Activated naive CD4-positive, alpha-beta T cell treated with Interleukin-2 at 50 U/mL for 16 hours (primary cell): ENCODE measurements at regions not wholly inside any gene's neighbourhood (a gene's known extent, or its start where the extent isn't known, plus 50 kb on each side); places are given as distances from the start of the nearest gene placed in this dataset.
"Not testable (repeated sequence)": the region's sequence is repeated elsewhere in the genome, so short reads cannot be mapped to it uniquely, and the experiment has no call there.

Source experiments
- DNase-seq: peaks from one replicate; pipeline ENCODE4 v3.0.0-alpha.2; 2020

GRCh38 chr5:118365718-118366117 lies 622.6 kb downstream of the DTWD2 start:
- no peak for DNase-seq

- DNase-seq = no peak
These were observed 633.5 kb downstream of the DTWD2 start for GRCh38 chr5:118354797-118355196.

- DNase-seq = no peak
These were observed 634.4 kb downstream of the DTWD2 start for GRCh38 chr5:118353970-118354369.

GRCh38 chr5:118336468-118336867 lies 651.9 kb downstream of the DTWD2 start:
- no peak for DNase-seq

GRCh38 chr5:118327389-118327788 lies 661.0 kb downstream of the DTWD2 start:
- no peak for DNase-seq

- DNase-seq = no peak
These were observed 661.8 kb downstream of the DTWD2 start for GRCh38 chr5:118326481-118327045.

GRCh38 chr5:118325931-118326330 lies 662.4 kb downstream of the DTWD2 start:
- no peak for DNase-seq

GRCh38 chr5:118323723-118324122 lies 664.6 kb downstream of the DTWD2 start:
- DNase-seq = not testable (repeated sequence)

- no peak for DNase-seq
These were observed 667.3 kb downstream of the DTWD2 start for GRCh38 chr5:118321081-118321480.

GRCh38 chr5:118320121-118320520 lies 668.2 kb downstream of the DTWD2 start:
- DNase-seq = no peak

GRCh38 chr5:118314931-118315330 lies 673.4 kb downstream of the DTWD2 start:
- no peak for DNase-seq

- no peak for DNase-seq
These were observed 677.1 kb downstream of the DTWD2 start for GRCh38 chr5:118311103-118311819.

GRCh38 chr5:118310401-118310800 lies 677.9 kb downstream of the DTWD2 start:
- no peak for DNase-seq

- DNase-seq = no peak
These were observed 685.1 kb downstream of the DTWD2 start for GRCh38 chr5:118303296-118303695.

- DNase-seq = no peak
These were observed 685.6 kb downstream of the DTWD2 start for GRCh38 chr5:118302786-118303185.

GRCh38 chr5:118301696-118302095 lies 686.7 kb downstream of the DTWD2 start:
- no peak for DNase-seq

- DNase-seq = no peak
These were observed 693.3 kb downstream of the DTWD2 start for GRCh38 chr5:118295045-118295444.

GRCh38 chr5:118293378-118293777 lies 695.0 kb downstream of the DTWD2 start:
- no peak for DNase-seq

- no peak for DNase-seq
These were observed 698.1 kb downstream of the DTWD2 start for GRCh38 chr5:118290204-118290603.

GRCh38 chr5:118284230-118284629 lies 704.1 kb downstream of the DTWD2 start:
- not testable (repeated sequence) for DNase-seq

- DNase-seq = not testable (repeated sequence)
These were observed 705.8 kb downstream of the DTWD2 start for GRCh38 chr5:118282480-118283038.

GRCh38 chr5:118279540-118280294 lies 708.6 kb downstream of the DTWD2 start:
- DNase-seq = no peak

GRCh38 chr5:118270526-118270925 lies 717.8 kb downstream of the DTWD2 start:
- DNase-seq = no peak

- DNase-seq = no peak
These were observed 730.1 kb downstream of the DTWD2 start for GRCh38 chr5:118258223-118258622.
